ENCODE measurements at regions not wholly inside any gene's neighbourhood (a gene's known extent, or its start where the extent isn't known, plus 50 kb on each side); places are given as distances from the start of the nearest gene placed in this dataset.

- TF ChIP-seq, protein P1, sequence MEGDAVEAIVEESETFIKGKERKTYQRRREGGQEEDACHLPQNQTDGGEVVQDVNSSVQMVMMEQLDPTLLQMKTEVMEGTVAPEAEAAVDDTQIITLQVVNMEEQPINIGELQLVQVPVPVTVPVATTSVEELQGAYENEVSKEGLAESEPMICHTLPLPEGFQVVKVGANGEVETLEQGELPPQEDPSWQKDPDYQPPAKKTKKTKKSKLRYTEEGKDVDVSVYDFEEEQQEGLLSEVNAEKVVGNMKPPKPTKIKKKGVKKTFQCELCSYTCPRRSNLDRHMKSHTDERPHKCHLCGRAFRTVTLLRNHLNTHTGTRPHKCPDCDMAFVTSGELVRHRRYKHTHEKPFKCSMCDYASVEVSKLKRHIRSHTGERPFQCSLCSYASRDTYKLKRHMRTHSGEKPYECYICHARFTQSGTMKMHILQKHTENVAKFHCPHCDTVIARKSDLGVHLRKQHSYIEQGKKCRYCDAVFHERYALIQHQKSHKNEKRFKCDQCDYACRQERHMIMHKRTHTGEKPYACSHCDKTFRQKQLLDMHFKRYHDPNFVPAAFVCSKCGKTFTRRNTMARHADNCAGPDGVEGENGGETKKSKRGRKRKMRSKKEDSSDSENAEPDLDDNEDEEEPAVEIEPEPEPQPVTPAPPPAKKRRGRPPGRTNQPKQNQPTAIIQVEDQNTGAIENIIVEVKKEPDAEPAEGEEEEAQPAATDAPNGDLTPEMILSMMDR (IDR thresholded peaks at IDR 0.05) = no peak
- no peak for TF ChIP-seq EP300 (IDR thresholded peaks at IDR 0.05)
These were observed 64.6 kb upstream of the CREB5 start for GRCh38 chr7:28347475-28348318.
